IMR-90 (cell line): ENCODE measurements at regions not wholly inside any gene's neighbourhood (a gene's known extent, or its start where the extent isn't known, plus 50 kb on each side); places are given as distances from the start of the nearest gene placed in this dataset.

Experiments used
- ATAC-seq: fragments of 200-7000 bp; cut with Tn5 transposase; 2 replicates; pipeline ENCODE4 v1.9.1; 2020; ENCODE audit warnings: low read depth, mild to moderate bottlenecking, moderate library complexity
- BruUV-seq: library from RNA; stranded (reverse); fragments of 400-500 nt; replicated peaks from 2 replicates; lab custom pipeline; 2021; lab: Mats Ljungman, UMichigan
- CTCF ChIA-PET: fragments of 300-600 bp; formaldehyde crosslinking; extraction: SDS; loops from one replicate; lab custom pipeline; 2021; ENCODE audit warnings: antibody characterized with exemption; lab: Yijun Ruan, JAX
- POLR2A ChIA-PET: fragments of 300-600 bp; sonication (Branson Sonifier 250); formaldehyde crosslinking; loops from one replicate; lab custom pipeline; 2022; ENCODE audit warnings: antibody characterized with exemption; ENCODE audit not compliant: unreplicated experiment; lab: Charles Lee
- DNase-seq: peaks from one replicate; pipeline ENCODE4 v3.0.0; 2013
- H2AFZ ChIP-seq: replicated peaks from 2 replicates; pipeline ENCODE3; 2013; ENCODE audit warnings: low read length, mild to moderate bottlenecking; ENCODE audit not compliant: poor library complexity
- H2AK5ac ChIP-seq: 2 replicates; pipeline ENCODE4 v1.6.1; 2013; ENCODE audit warnings: low read depth, low read length, inconsistent platforms
- H2AK9ac ChIP-seq: replicated peaks from 2 replicates; pipeline ENCODE3; 2013; ENCODE audit warnings: mild to moderate bottlenecking, low read depth, low read length, moderate library complexity; ENCODE audit not compliant: poor library complexity
- H2BK120ac ChIP-seq: 2 replicates; pipeline ENCODE4 v1.6.1; 2013; ENCODE audit warnings: low read depth, low read length, inconsistent platforms
- H2BK15ac ChIP-seq: 3 replicates; pipeline ENCODE4 v1.6.1; 2013; ENCODE audit warnings: low read depth, low read length, inconsistent platforms
- H2BK20ac ChIP-seq: 2 replicates; pipeline ENCODE4 v1.6.1; 2013; ENCODE audit warnings: low read depth, mild to moderate bottlenecking, inconsistent platforms, low read length, moderate library complexity
- H2BK5ac ChIP-seq: 2 replicates; pipeline ENCODE4 v1.6.1; 2013; ENCODE audit warnings: mild to moderate bottlenecking, low read depth, low read length, inconsistent platforms; ENCODE audit not compliant: poor library complexity, severe bottlenecking
- H3K14ac ChIP-seq: replicated peaks from 2 replicates; pipeline ENCODE4 v1.6.1; 2013; ENCODE audit warnings: low read depth, low read length, inconsistent platforms
- H3K18ac ChIP-seq: 2 replicates; pipeline ENCODE4 v1.6.1; 2013; ENCODE audit warnings: low read depth, low read length, control low read depth
- H3K23ac ChIP-seq: 2 replicates; pipeline ENCODE4 v1.6.1; 2013; ENCODE audit warnings: low read depth, low read length, inconsistent platforms
- H3K27ac ChIP-seq: 2 replicates; pipeline ENCODE4 v1.5.1; 2013; ENCODE audit warnings: mild to moderate bottlenecking, control low read depth, low read length; ENCODE audit not compliant: insufficient read depth
- H3K27me3 ChIP-seq: 2 replicates; pipeline ENCODE4 v1.6.1; 2013; ENCODE audit warnings: low read length; ENCODE audit not compliant: control insufficient read depth, insufficient read depth
- H3K36me3 ChIP-seq: 2 replicates; pipeline ENCODE4 v1.6.1; 2013; ENCODE audit warnings: low read length, mixed read lengths; ENCODE audit not compliant: control insufficient read depth, insufficient read depth
- H3K4ac ChIP-seq: 2 replicates; pipeline ENCODE4 v1.6.1; 2013; ENCODE audit warnings: low read depth, low read length, inconsistent platforms
- H3K4me1 ChIP-seq: 2 replicates; pipeline ENCODE4 v1.6.1; 2013; ENCODE audit warnings: low read length, mixed read lengths; ENCODE audit not compliant: control insufficient read depth, insufficient read depth
- H3K4me2 ChIP-seq: 2 replicates; pipeline ENCODE4 v1.6.1; 2013; ENCODE audit warnings: low read depth, mild to moderate bottlenecking, control low read depth, low read length, moderate library complexity
- H3K4me3 ChIP-seq: 2 replicates; pipeline ENCODE4 v1.5.1; 2013; ENCODE audit warnings: low read depth, mild to moderate bottlenecking, control low read depth, low read length, moderate library complexity; ENCODE audit not compliant: insufficient read depth
- H3K56ac ChIP-seq: 2 replicates; pipeline ENCODE4 v1.6.1; 2013; ENCODE audit warnings: low read length, inconsistent platforms; ENCODE audit not compliant: insufficient read depth; ENCODE audit errors: extremely low read depth
- H3K79me1 ChIP-seq, 2 experiments: 2 replicates each; pipeline ENCODE4 v1.6.1; 2013; ENCODE audit warnings: low read length in 2 of 2, inconsistent platforms in 1 of 2, low read depth in 1 of 2
- H3K9ac ChIP-seq: 2 replicates; pipeline ENCODE4 v1.6.1; 2013; ENCODE audit warnings: low read depth, low read length, control low read depth
- H3K9me1 ChIP-seq: 2 replicates; pipeline ENCODE4 v1.6.1; 2013; ENCODE audit warnings: low read length, inconsistent platforms; ENCODE audit not compliant: insufficient read depth
- H3K9me3 ChIP-seq: 2 replicates; pipeline ENCODE4 v1.6.1; 2013; ENCODE audit warnings: low read length; ENCODE audit not compliant: control insufficient read depth, insufficient read depth
- H4K20me1 ChIP-seq: 2 replicates; pipeline ENCODE4 v1.6.1; 2013; ENCODE audit warnings: low read length, inconsistent platforms; ENCODE audit not compliant: insufficient read depth
- H4K5ac ChIP-seq: 2 replicates; pipeline ENCODE4 v1.6.1; 2013; ENCODE audit warnings: mild to moderate bottlenecking, low read depth, low read length, control low read depth
- H4K8ac ChIP-seq, 2 experiments: 2 replicates each; pipeline ENCODE4 v1.6.1; 2013; ENCODE audit warnings: low read depth in 2 of 2, low read length in 2 of 2, control low read depth in 1 of 2, inconsistent platforms in 1 of 2
- H4K91ac ChIP-seq: 2 replicates; pipeline ENCODE4 v1.6.1; 2013; ENCODE audit warnings: low read depth, low read length, inconsistent platforms; ENCODE audit not compliant: insufficient read depth
- BHLHE40 ChIP-seq: fragments of 150-350 bp; IDR thresholded peaks from 2 replicates; pipeline ENCODE4 v1.6.1; 2016; ENCODE audit warnings: mild to moderate bottlenecking, low read depth, low read length
- CEBPB ChIP-seq: IDR thresholded peaks from 2 replicates; pipeline ENCODE4 v1.6.1; 2012; ENCODE audit warnings: low read depth, low read length, improper control_type of control experiment
- CHD1 ChIP-seq: IDR thresholded peaks from 2 replicates; pipeline ENCODE4 v1.6.1; 2012; ENCODE audit warnings: low read depth, low read length, improper control_type of control experiment
- CTCF ChIP-seq: conservative IDR thresholded peaks from 2 replicates; pipeline ENCODE4 v1.5.1; 2012; ENCODE audit warnings: mild to moderate bottlenecking, low read depth, low read length, improper control_type of control experiment
- ELK1 ChIP-seq: fragments of 150-350 bp; IDR thresholded peaks from 2 replicates; pipeline ENCODE4 v1.6.1; 2016; ENCODE audit warnings: low read depth, mild to moderate bottlenecking, low read length, moderate library complexity, borderline replicate concordance
- FOS ChIP-seq: fragments of 150-350 bp; IDR thresholded peaks from 2 replicates; pipeline ENCODE4 v1.6.1; 2016; ENCODE audit warnings: low read depth, low read length
- MAFK ChIP-seq: IDR thresholded peaks from 2 replicates; pipeline ENCODE4 v1.6.1; 2012; ENCODE audit warnings: low read depth, low read length, improper control_type of control experiment
- MAZ ChIP-seq: IDR thresholded peaks from 2 replicates; pipeline ENCODE4 v1.6.1; 2012; ENCODE audit warnings: low read depth, mild to moderate bottlenecking, low read length, improper control_type of control experiment, moderate library complexity, borderline replicate concordance
- MXI1 ChIP-seq: IDR thresholded peaks from 2 replicates; pipeline ENCODE4 v1.6.1; 2012; ENCODE audit warnings: low read depth, mild to moderate bottlenecking, low read length, moderate library complexity, borderline replicate concordance
- NFE2L2 ChIP-seq: fragments of 150-350 bp; IDR thresholded peaks from 2 replicates; pipeline ENCODE4 v1.6.1; 2016; ENCODE audit warnings: low read depth, mild to moderate bottlenecking, low read length
- POLR2A ChIP-seq: IDR thresholded peaks from 2 replicates; pipeline ENCODE4 v1.6.1; 2012; ENCODE audit warnings: mild to moderate bottlenecking, low read depth, low read length
- RAD21 ChIP-seq: IDR thresholded peaks from 2 replicates; pipeline ENCODE4 v1.6.1; 2012; ENCODE audit warnings: low read length, improper control_type of control experiment
- RCOR1 ChIP-seq: IDR thresholded peaks from 2 replicates; pipeline ENCODE4 v1.6.1; 2012; ENCODE audit warnings: mild to moderate bottlenecking, low read length, improper control_type of control experiment; ENCODE audit not compliant: insufficient replicate concordance
- RFX5 ChIP-seq: IDR thresholded peaks from 2 replicates; pipeline ENCODE4 v1.8.0; 2012; ENCODE audit warnings: low read depth, mild to moderate bottlenecking, low read length, moderate library complexity
- SMC3 ChIP-seq: fragments of 150-350 bp; IDR thresholded peaks from 2 replicates; pipeline ENCODE4 v1.6.1; 2016; ENCODE audit warnings: low read depth, mild to moderate bottlenecking, antibody characterized with exemption, low read length, moderate library complexity
- USF2 ChIP-seq: fragments of 150-350 bp; IDR thresholded peaks from 2 replicates; pipeline ENCODE4 v1.6.1; 2017; ENCODE audit warnings: mild to moderate bottlenecking, antibody characterized with exemption, low read length, low read depth
- WGBS, 2 experiments: methylation state at CpG; one replicate each; pipeline versions ENCODE4 v1.1.5 to v1.1.7; 2013; ENCODE audit warnings: missing lambda C conversion rate in 2 of 2; ENCODE audit not compliant: insufficient read length in 1 of 2; ENCODE audit errors: extremely low coverage in 2 of 2; 5-methylcytosine and 5-hydroxymethylcytosine counted together
- dilution Hi-C: fragments of 300-500 bp; cut with HindIII; formaldehyde crosslinking; loops from one replicate; pipeline ENCODE4 v1.14.3; 2018; ENCODE audit warnings: low sequenced_read_pairs; ENCODE audit not compliant: unreplicated experiment
- in situ Hi-C: fragments of 300-500 bp; cut with MboI; formaldehyde crosslinking; loops from 3 replicates; pipeline ENCODE4 v1.14.3; 2019; ENCODE audit warnings: low sequenced_read_pairs, inconsistent platforms, mixed read lengths
- intact Hi-C: fragments of 100-400 bp; cut with micrococcal nuclease; formaldehyde crosslinking; loops from 2 replicates; pipeline ENCODE4 v1.10.0; 2022

DNA sequence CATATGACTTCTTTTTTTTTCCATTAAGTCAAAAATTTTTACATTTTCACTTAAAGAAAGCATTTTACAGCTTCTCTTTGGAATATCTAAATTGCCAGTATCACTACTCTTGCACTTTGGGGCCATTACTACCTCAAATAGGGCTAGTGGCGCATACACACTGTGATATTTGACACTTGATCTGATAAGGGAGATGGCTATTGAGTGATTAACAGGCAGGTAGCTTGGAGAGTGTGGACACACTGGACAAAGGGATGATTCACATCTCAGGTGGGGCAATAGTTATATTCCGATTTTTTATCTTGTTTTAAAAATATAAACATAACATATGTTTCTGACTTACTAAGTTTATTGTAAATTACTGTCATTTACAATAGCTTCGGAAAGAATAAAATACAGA lies 2219.9 kb downstream of the LRRC4C start:
- dilution Hi-C loops (no loop called here), in situ Hi-C loops (no loop called here), intact Hi-C loops (no loop called here)
- ATAC-seq = no peak
- POLR2A ChIA-PET = no interaction called here
- Histone ChIP-seq H3K14ac (no peak overlapping the region), H2BK5ac (no peak overlapping the region), H3K79me1 (no peaks in the 10 kb centered on the region), H3K9me3 (no peaks in the 10 kb centered on the region; the same call in 1 of the 2 replicates), H4K8ac (no peak overlapping the region), H3K23ac (no peak overlapping the region), H4K5ac (no peak overlapping the region), H3K4me2 (no peak overlapping the region), H2BK15ac (no peak overlapping the region), H2AK5ac (no peak overlapping the region), H2BK120ac (no peak overlapping the region), H2AK9ac (no peak overlapping the region), H4K91ac (no peak overlapping the region), H3K27ac (no peak overlapping the region), H4K20me1 (no peaks in the 10 kb centered on the region), H3K4ac (no peak overlapping the region), H3K9ac (no peak overlapping the region), H2BK20ac (no peak overlapping the region), H3K4me3 (no peak overlapping the region), H3K9me1 (no peaks in the 10 kb centered on the region), H3K4me1 (no peaks in the 10 kb centered on the region), H3K27me3 (no peaks in the 10 kb centered on the region), H3K18ac (no peak overlapping the region), H2AFZ (no peak overlapping the region), H3K36me3 (no peaks in the 10 kb centered on the region), H3K56ac (no peak overlapping the region)
- WGBS, 2 experiments = no CpG with 5 or more reads among the region's 3 CpGs
- CTCF ChIA-PET = no interaction called here
- no peak for TF ChIP-seq NFE2L2
- TF ChIP-seq FOS = no peak
- TF ChIP-seq BHLHE40 = no peak
- no peak for TF ChIP-seq CEBPB
- TF ChIP-seq RFX5 = no peak
- TF ChIP-seq SMC3 = no peak
- no peak for TF ChIP-seq MAZ
- TF ChIP-seq RAD21 = no peak
- TF ChIP-seq RCOR1 = no peak
- no peak for TF ChIP-seq POLR2A
- TF ChIP-seq MAFK = no peak
- TF ChIP-seq MXI1 = no peak
- TF ChIP-seq USF2 = no peak
- no peak for TF ChIP-seq CTCF
- TF ChIP-seq CHD1 = no peak
- TF ChIP-seq ELK1 = no peak
- no peak for DNase-seq
- BruUV-seq = no TSS peak
